PC-3 (cell line): ENCODE measurements at regions not wholly inside any gene's neighbourhood (a gene's known extent, or its start where the extent isn't known, plus 50 kb on each side); places are given as distances from the start of the nearest gene placed in this dataset.

Experiments used
- ATAC-seq: fragments of 200-7000 bp; cut with Tn5 transposase; 2 replicates; pipeline ENCODE4 v1.9.1; 2020; ENCODE audit warnings: mild to moderate bottlenecking, moderate library complexity
- BruUV-seq: library from RNA; stranded (reverse); fragments of 400-500 nt; replicated peaks from 2 replicates; lab custom pipeline; 2021; lab: Mats Ljungman, UMichigan
- CTCF ChIA-PET: fragments of 300-600 bp; sonication (Branson Sonifier 250); formaldehyde crosslinking; loops from one replicate; lab custom pipeline; 2022; ENCODE audit warnings: antibody characterized with exemption; lab: Charles Lee
- POLR2A ChIA-PET: fragments of 300-600 bp; sonication (Branson Sonifier 250); formaldehyde crosslinking; loops from one replicate; lab custom pipeline; 2022; ENCODE audit warnings: antibody characterized with exemption; ENCODE audit not compliant: unreplicated experiment; lab: Charles Lee
- DNase-seq: peaks from one replicate; pipeline ENCODE4 v3.0.0-alpha.2; 2015
- H2AFZ ChIP-seq: fragments of 300-600 bp; sonication (generic); 2 replicates; pipeline ENCODE4 v1.6.0; 2016; ENCODE audit warnings: antibody characterized with exemption, low read length
- H3F3A ChIP-seq: fragments of 300-600 bp; sonication (generic); one replicate; pipeline ENCODE4 v1.6.0; 2017; ENCODE audit warnings: antibody characterized with exemption, low read length, control low read depth, mild to moderate bottlenecking; ENCODE audit not compliant: unreplicated experiment
- H3K27ac ChIP-seq: fragments of 300-600 bp; sonication (generic); 2 replicates; pipeline ENCODE4 v1.5.1; 2016; ENCODE audit warnings: mild to moderate bottlenecking, low read length
- H3K27me3 ChIP-seq: fragments of 300-600 bp; sonication (generic); 2 replicates; pipeline ENCODE4 v1.6.1; 2016; ENCODE audit warnings: low read length, mixed read lengths
- H3K36me3 ChIP-seq: fragments of 300-600 bp; sonication (generic); 2 replicates; pipeline ENCODE4 v1.6.1; 2016; ENCODE audit warnings: low read depth, mixed run types, low read length, mixed read lengths
- H3K4me1 ChIP-seq: fragments of 300-600 bp; sonication (generic); 2 replicates; pipeline ENCODE4 v1.5.1; 2016; ENCODE audit warnings: low read length; ENCODE audit not compliant: insufficient read depth
- H3K4me2 ChIP-seq: fragments of 300-600 bp; sonication (generic); 2 replicates; pipeline ENCODE4 v1.6.0; 2016; ENCODE audit warnings: low read length
- H3K4me3 ChIP-seq: fragments of 300-600 bp; sonication (generic); 2 replicates; pipeline ENCODE4 v1.5.1; 2016; ENCODE audit warnings: mild to moderate bottlenecking, low read length, mixed read lengths
- H3K79me2 ChIP-seq: fragments of 300-600 bp; sonication (generic); 2 replicates; pipeline ENCODE4 v1.6.1; 2017; ENCODE audit warnings: low read length, mixed read lengths
- H3K9ac ChIP-seq: fragments of 300-600 bp; sonication (generic); 2 replicates; pipeline ENCODE4 v1.6.0; 2016; ENCODE audit warnings: mild to moderate bottlenecking, low read length
- H3K9me2 ChIP-seq: fragments of 300-600 bp; sonication (generic); replicated peaks from 2 replicates; pipeline ENCODE4 v1.6.1; 2016; ENCODE audit warnings: mixed run types, low read length, mixed read lengths
- H3K9me3 ChIP-seq: fragments of 300-600 bp; sonication (generic); 2 replicates; pipeline ENCODE4 v1.6.1; 2016; ENCODE audit warnings: low read length, mixed read lengths
- H4K20me1 ChIP-seq: fragments of 300-600 bp; sonication (generic); 2 replicates; pipeline ENCODE4 v1.6.1; 2016; ENCODE audit warnings: low read length, mixed read lengths
- EZH2 ChIP-seq: fragments of 300-600 bp; sonication (generic); IDR thresholded peaks from one replicate; pipeline ENCODE4 v1.6.1; 2017; ENCODE audit warnings: antibody characterized with exemption, mild to moderate bottlenecking, low read length; ENCODE audit not compliant: unreplicated experiment
- EZH2phosphoT487 ChIP-seq: fragments of 300-600 bp; sonication (generic); IDR thresholded peaks from 2 replicates; pipeline ENCODE4 v1.6.1; 2018; ENCODE audit warnings: mild to moderate bottlenecking, antibody characterized with exemption, low read length, borderline replicate concordance
- intact Hi-C: fragments of 100-400 bp; cut with micrococcal nuclease; formaldehyde crosslinking; loops from 2 replicates; pipeline ENCODE4 v1.9.0; 2023
- TF ChIP-seq, protein P1 (sequence below): fragments of 300-600 bp; sonication (generic); conservative IDR thresholded peaks from 2 replicates; pipeline ENCODE4 v1.5.1; 2017; ENCODE audit warnings: antibody characterized with exemption, low read depth, mild to moderate bottlenecking, low read length

DNA sequence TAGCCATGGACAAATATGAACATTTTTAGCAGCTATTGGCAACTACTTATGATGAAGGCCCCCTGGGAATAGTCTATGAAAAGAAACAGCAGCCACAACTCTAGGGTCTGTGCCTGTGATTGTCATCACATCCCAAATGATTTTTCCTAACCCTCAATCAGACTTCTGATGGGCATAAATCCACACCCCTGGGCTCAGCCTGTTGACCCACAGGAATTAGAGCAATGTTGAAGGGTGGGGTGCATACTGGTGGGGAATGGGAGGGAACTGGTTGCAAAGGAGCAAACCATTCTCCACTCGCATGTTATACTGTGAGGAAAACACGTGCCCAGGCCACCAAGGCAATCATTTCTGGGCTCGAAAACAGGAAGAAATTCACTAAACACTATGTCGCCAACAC lies 106.5 kb upstream of the CTNNB1 start:
- no peaks in the 10 kb centered on the region for H3K27me3 ChIP-seq
- H3K9ac ChIP-seq: no peak overlapping the region
- no peaks in the 10 kb centered on the region for H3K36me3 ChIP-seq
- TF ChIP-seq, protein P1, sequence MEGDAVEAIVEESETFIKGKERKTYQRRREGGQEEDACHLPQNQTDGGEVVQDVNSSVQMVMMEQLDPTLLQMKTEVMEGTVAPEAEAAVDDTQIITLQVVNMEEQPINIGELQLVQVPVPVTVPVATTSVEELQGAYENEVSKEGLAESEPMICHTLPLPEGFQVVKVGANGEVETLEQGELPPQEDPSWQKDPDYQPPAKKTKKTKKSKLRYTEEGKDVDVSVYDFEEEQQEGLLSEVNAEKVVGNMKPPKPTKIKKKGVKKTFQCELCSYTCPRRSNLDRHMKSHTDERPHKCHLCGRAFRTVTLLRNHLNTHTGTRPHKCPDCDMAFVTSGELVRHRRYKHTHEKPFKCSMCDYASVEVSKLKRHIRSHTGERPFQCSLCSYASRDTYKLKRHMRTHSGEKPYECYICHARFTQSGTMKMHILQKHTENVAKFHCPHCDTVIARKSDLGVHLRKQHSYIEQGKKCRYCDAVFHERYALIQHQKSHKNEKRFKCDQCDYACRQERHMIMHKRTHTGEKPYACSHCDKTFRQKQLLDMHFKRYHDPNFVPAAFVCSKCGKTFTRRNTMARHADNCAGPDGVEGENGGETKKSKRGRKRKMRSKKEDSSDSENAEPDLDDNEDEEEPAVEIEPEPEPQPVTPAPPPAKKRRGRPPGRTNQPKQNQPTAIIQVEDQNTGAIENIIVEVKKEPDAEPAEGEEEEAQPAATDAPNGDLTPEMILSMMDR: no peak
- TF ChIP-seq EZH2phosphoT487 (no peak), EZH2 (no peak)
- no peak overlapping the region for H3K4me2 ChIP-seq
- H3F3A ChIP-seq: no peaks in the 10 kb centered on the region
- no peaks in the 10 kb centered on the region for H3K4me1 ChIP-seq
- no peaks in the 10 kb centered on the region for H3K9me2 ChIP-seq
- intact Hi-C loops: no loop called here
- BruUV-seq: no TSS peak
- H3K79me2 ChIP-seq: no peaks in the 10 kb centered on the region
- ChIA-PET CTCF (no interaction called here), POLR2A (no interaction called here)
- H2AFZ ChIP-seq: no peak overlapping the region
- no peaks in the 10 kb centered on the region for H4K20me1 ChIP-seq
- DNase-seq: no peak
- H3K4me3 ChIP-seq: no peak overlapping the region
- H3K27ac ChIP-seq: no peak overlapping the region
- ATAC-seq: no peak
- H3K9me3 ChIP-seq: no peaks in the 10 kb centered on the region

DNA sequence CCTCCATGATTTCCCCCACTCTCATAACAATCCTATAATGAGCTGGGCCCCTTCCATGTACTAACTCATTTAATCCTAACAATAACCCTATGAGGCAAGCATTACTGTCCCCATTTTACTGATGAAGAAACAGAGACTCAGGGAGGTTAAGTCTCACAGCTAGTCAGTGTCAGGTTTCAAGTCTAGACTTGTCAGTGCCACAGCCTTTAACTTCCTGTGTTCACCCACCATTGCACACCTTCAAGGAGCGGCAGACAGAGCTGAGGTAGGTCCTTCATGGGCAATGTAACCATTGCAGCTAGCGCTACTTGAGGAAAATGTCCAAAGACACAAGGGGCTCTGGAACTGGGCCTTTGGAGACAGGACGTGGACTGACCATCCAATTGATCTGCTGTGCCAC lies 105.8 kb upstream of the CTNNB1 start:
- H3K9me2 ChIP-seq: no peaks in the 10 kb centered on the region
- no peak overlapping the region for H3K9ac ChIP-seq
- POLR2A ChIA-PET: no interaction called here
- H3K4me3 ChIP-seq: no peak overlapping the region
- DNase-seq (no peak), ATAC-seq (no peak)
- H3K36me3 ChIP-seq: no peaks in the 10 kb centered on the region
- CTCF ChIA-PET: no interaction called here
- H3F3A ChIP-seq: no peaks in the 10 kb centered on the region
- BruUV-seq: no TSS peak
- H3K4me2 ChIP-seq: no peak overlapping the region
- TF ChIP-seq EZH2: no peak
- TF ChIP-seq, protein P1: no peak
- TF ChIP-seq EZH2phosphoT487: no peak
- H3K4me1 ChIP-seq: no peaks in the 10 kb centered on the region
- H3K27ac ChIP-seq: no peak overlapping the region
- no peaks in the 10 kb centered on the region for H3K9me3 ChIP-seq
- H3K27me3 ChIP-seq: no peaks in the 10 kb centered on the region
- no peak overlapping the region for H2AFZ ChIP-seq
- no peaks in the 10 kb centered on the region for H3K79me2 ChIP-seq
- H4K20me1 ChIP-seq: no peaks in the 10 kb centered on the region
- intact Hi-C loops: no loop called here

DNA sequence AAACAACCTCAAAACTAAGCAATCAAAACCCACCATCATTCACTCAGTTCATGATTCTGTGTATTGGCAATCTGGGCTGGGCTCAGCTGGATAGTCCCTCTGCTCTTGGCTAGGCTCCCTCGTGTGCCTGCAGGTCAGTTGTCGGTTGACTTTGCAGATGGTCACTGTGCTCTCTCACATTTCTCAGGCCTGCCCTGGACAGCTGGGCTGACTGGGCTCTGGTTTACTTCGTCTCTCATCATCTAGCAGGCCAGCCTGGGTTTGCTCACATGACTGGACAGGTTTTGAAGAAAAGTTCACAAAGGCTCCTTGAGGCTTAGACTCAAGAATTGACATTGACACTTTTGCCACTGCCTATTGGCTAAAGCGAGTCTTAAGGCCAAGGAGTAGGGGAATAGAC lies 105.0 kb upstream of the CTNNB1 start:
- Histone ChIP-seq H3K27me3 (no peaks in the 10 kb centered on the region), H3K9me3 (no peaks in the 10 kb centered on the region), H3K27ac (no peak overlapping the region), H3K36me3 (no peaks in the 10 kb centered on the region), H3K9me2 (no peaks in the 10 kb centered on the region), H3K4me2 (no peak overlapping the region), H3K9ac (no peak overlapping the region), H3K4me3 (no peak overlapping the region), H3F3A (no peaks in the 10 kb centered on the region), H2AFZ (no peak overlapping the region), H4K20me1 (no peaks in the 10 kb centered on the region), H3K79me2 (no peaks in the 10 kb centered on the region), H3K4me1 (no peaks in the 10 kb centered on the region)
- intact Hi-C loops: no loop called here
- DNase-seq (no peak), ATAC-seq (no peak)
- no TSS peak for BruUV-seq
- ChIA-PET CTCF (no interaction called here), POLR2A (no interaction called here)
- TF ChIP-seq EZH2 (no peak), EZH2phosphoT487 (no peak)
- TF ChIP-seq, protein P1: no peak
